Renal cortex interstitium (tissue), 11 donors: ENCODE measurements at regions not wholly inside any gene's neighbourhood (a gene's known extent, or its start where the extent isn't known, plus 50 kb on each side); places are given as distances from the start of the nearest gene placed in this dataset.

Source experiments
- DNase-seq, 11 donors: peaks; one replicate each; pipeline ENCODE4 v3.0.0-alpha.2; 2013; ENCODE audit warnings: low read depth in 9 of 11, low spot score in 4 of 11; ENCODE audit errors: extremely low read depth in 1 of 11

GRCh38 chr10:61554925-61555324 lies 101.7 kb upstream of the TMEM26 start:
- DNase-seq, result no peak

DNA sequence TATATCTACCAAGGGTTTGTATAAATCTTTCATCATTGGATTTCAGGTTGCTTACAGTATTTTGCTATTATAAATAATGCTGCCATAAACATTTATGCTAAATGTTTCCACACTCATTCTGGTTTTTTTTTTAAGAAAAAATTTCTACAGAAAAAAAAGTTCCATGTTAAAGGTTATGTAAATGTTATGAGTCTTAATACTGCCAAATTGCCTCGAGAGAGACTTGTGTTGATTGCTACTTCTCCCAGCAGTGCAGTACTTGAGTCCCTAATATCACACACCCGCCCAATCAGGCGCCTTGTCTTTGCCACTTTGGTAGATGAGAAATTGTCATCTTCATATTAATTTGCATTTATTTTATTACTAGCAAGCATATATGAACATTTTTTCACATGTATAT lies 96.7 kb upstream of the TMEM26 start:
- no peak for DNase-seq

DNA sequence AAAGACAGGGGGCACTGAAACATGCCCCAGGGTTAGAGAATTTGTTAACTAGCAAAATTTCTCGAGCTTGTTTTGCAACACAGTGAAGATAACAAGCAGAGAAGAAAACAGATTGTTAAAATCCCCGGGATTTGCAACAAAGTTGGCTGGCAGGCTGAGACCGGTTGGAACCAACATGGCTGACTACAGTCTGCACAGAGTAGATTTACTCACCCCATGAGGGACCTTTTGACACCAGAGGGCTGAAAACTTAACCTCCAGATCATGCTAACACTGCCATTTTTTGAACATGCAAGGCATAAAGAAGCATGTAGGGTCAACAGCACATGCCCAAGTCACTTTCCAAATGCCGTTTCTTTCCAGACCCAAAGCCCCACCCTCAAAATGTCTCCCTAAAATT lies 95.2 kb upstream of the TMEM26 start:
- DNase-seq, result no peak

GRCh38 chr10:61547297-61547696 lies 94.1 kb upstream of the TMEM26 start:
- no peak for DNase-seq

GRCh38 chr10:61545170-61545569 lies 92.0 kb upstream of the TMEM26 start:
- no peak for DNase-seq

- no peak for DNase-seq
These were observed 90.7 kb upstream of the TMEM26 start for GRCh38 chr10:61543831-61544230.

- peak in 10 of 11 donors; percentile 4 to 28 (median 17) for DNase-seq
These were observed 89.4 kb upstream of the TMEM26 start for GRCh38 chr10:61542596-61542995.

DNA sequence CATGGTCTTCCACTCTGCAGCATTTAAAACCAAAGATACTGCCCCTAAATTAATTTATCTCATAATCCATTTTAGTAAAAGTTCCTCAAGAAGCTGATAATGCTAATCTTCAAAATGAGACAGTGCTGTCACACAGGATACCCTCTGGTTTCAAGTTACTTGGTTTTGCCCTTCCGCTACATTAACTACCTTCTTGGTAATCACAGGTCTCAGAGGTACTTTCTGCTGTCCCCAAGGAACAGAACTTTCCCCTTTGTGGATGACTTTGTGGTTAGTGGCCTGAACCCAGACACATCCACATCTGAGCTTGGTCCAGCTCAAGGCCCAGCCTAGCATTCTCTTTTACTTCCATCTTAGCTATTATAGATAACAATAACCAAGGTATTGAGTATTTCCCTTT lies 88.8 kb upstream of the TMEM26 start:
- no peak for DNase-seq

DNA sequence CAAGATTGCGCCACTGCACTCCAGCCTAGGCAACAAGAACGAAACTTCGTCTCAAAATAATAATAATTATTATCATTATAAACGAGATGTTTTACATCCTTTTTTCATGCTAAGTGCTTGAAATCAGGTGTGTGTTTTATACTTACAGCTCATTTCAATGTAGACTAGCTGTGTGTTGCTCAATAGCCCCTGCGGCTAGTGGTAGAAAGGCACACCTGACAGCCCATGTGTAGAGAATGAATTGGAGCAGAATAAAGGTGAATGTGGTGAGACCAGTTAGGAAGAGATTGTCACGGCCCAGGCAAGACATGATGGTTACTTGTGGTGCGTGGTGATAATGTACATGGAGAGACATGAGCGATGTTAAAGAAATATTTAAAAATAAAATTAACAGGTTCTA lies 86.7 kb upstream of the TMEM26 start:
- DNase-seq, result no peak

DNA sequence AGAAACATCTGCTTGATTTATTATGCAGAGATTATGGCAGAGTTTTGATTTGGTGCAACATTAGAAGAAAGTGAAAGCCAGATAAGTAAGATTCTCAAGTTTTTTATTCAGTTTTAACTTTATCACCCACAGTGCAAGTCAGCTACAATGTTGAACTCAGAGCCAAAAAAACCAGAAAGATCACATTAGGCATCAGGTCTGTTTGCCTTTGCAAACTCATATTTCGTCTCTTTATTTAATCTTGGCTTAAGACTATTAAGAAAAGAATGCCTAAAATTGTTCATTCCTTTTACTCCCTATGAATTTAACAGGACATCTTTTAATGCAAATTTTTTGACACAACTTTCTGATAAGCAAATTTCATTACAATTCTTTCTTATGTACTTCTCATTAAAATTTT lies 76.0 kb upstream of the TMEM26 start:
- DNase-seq, result no peak

DNA sequence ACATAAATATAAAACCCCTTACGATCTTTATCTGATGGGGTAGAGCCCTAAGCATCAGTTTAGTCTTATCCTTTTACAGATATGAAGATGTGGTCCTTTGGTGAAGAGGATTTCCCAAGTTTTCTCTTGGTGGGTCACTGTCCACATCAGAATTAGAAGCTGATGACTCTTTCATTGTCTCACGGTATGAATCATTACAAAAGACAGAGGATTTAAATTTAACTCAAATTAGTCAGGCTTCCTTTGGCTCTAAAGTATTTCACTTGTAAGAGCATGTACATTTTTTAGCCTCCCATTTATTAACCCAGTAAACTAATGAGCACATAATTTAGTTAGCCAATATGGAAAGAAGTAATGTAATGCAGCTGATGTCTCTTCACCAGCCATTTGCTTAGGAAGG lies 49.9 kb upstream of the TMEM26 start:
- DNase-seq, result no peak
